ENCODE measurements at regions not wholly inside any gene's neighbourhood (a gene's known extent, or its start where the extent isn't known, plus 50 kb on each side); places are given as distances from the start of the nearest gene placed in this dataset.

DNA sequence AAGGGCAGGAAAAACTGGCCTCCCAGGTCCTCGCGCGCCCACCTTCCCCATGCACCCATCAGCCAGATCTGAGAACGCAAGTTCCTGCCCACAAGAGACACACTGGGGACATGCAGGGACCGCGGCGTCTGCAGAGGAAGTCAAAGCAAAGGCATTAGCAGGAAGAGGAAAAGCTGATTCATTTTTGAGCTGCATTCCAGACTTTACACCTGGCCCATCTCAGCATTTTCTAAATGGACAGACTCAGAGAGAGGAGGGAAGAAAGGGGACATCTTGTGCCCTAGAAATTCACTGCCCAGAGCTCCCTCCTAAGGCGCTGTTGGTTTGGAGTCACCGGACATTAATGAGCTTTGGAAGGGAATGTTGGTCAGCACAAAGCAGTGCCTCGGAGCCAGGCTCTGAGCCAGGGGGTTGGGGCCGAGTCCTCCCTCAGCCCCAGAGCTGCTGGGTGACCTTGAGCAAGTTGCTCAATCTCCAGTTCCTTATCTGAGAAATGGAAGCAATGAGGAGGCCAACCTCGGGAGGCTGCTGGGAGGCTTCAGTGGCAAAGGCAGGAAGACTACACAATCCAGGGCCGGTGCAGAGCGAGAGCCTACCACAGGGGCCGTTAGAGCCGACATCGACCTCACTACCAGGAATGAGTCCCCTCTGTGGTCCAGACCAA, 150.5 kb upstream of the IQSEC1 start:
- no peak for DNase-seq

GRCh38 chr3:13222891-13223573, 149.8 kb upstream of the IQSEC1 start:
- DNase-seq: no peak

DNA sequence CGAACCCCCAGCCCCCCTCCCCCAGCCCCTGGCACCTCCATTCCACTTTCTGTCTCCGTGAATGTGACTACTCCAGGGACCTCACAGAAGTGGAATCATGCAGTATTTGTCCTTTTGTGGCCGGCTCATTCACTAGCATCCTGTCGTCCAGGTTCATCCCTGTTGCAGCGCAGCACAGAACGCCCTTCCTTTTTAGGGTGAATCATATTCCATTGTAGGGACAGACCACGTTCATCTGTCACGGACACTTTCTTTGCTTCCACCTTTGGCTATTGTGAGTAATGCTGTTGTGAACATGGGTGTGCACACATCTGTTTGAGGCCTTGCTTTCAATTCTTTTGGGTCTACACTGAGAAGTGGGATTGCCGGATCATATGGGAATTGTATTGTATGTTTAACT, 148.9 kb upstream of the IQSEC1 start:
- no peak for DNase-seq

DNA sequence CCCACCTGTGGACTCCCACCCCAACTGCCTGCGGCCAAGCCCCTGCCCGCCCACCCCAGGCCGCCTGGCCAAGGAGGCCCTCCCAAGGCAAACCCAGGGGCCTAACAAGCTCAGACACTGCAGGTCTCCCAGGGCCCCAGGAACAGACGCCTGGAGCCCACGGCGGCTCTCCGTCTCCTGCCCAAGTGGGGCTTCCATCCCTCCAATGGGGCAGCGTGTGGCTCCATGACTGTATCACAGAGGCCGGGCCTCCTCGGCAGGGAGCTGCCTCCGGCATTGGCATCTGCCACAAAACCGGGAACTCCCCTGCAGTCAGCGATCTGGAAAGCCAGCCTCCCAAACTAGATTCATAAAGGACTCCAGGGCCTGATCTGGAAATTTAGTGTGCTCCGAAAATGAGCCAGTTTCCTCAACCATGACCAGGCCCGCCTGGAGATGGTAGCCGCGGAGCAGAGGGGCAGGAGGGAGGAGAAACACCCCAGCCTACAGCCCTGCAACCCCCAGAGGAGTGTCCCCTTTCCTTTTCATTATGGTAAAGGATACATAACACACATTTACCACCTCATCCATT, 148.3 kb upstream of the IQSEC1 start:
- DNase-seq: no peak

GRCh38 chr3:13220991-13221390, 147.8 kb upstream of the IQSEC1 start:
- DNase-seq: no peak

DNA sequence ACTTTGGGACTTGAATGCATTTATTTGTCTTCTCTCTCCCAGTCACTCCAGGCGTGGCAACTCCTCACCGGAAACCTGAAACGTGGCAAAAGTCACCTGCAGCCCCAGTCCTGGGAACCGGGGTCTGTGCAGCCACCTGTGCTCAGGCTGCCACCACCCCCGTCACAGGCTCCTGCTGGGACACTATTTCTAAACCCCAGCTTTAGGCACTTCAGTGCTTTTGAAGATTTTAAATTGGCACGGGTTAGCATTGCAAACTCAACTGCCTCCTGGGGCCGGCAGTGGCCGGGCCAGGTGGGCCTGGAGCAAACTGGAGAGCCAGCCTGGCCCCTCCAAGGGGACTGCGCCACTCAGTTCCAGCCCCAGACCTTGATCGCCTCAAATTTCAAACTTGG, 146.7 kb upstream of the IQSEC1 start:
- DNase-seq: no peak

DNA sequence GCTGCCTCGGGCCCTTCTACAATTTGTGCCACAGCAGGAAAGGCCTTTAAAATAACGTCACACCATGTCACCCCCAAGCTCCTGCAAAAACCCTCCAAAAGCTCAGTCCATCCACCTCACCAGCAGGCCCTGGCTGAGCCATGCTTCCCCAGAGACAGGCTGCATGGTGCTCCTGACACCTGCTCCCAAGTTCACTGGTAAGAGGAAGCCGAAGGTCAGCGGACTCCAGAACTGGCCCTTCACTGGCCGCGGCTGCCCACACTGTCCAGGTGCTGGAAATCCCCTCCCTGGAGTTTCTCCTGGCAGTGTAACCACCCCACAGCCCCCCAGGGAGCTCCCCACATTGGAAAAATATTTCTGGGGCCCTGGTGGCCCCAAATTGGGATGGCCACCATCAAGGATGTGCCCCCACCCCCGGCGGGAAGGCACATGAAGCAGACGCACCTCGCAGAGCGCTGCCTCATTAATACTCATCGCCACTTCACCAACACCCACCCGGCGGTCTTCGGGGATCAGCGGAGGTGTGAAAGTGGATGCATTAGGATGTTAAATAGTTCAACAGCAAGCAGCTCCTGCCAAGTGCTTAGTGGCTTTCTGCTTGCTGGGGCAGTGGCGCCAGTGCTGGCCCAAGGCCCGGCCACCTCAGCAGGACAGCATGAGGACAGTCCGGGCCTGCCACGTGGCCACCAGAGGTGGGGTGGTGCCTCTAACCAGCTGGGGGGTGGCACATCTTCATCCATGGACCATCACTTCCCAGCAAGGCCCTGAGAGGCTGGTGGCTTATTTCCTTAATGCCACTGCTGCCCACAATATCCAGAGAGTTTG, 146.1 kb upstream of the IQSEC1 start:
- DNase-seq: no peak

DNA sequence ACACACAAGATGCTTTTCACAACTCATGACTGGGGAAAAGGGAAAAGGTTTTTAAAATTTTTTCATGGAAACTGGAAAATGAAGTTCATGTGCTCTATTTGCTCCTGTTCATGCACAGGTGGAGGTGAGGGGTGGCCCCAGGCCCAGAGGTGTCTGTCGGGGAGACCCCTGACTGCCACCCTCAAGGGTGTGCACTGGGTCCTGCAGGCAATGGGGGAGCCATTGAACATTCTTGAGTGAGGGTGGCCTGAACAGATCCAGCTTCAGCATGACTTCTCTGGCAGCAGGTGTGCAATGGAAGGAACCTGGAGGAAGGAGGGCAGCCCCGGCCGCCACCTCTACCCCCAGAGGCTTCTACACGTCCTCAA, 145.3 kb upstream of the IQSEC1 start:
- DNase-seq: no peak

DNA sequence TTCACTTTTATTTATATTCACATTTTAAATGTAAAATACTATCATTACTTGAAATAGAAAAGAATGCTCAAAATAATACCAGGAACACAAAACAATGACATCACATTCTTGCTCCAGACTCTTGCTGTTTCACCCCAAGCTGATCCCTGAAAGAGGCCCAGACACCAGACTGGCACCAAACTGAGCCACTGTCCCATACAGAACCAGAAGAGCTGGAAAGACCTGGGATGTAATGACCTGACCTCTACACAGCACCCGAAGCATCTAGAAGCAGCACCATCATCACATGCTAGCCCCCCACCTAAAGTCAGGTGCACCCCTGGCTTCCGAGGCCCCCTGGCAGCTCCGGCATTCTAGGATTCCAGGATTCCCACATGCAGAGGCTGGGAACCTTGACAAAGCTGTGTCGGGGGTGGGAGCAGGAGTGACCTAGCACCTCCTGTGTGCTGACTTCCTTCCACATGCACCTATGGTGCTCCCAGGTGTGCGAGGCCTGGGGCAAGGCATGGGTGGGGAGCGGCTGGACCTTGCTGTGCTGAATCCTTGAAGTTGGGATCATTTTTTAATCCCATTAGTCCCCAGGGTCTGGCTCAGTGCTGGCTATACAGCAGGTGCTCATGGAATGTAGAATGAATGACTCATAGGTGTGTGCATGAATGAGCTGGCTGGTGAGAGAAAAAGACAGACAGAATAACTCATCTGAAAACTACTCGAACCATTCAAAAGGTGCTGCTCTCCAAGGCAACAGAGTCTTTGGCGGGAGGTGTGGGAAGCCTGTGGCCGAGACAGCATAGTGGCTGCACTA, 144.7 kb upstream of the IQSEC1 start:
- no peak for DNase-seq

- no peak for DNase-seq
Measured at GRCh38 chr3:13217253-13217652, 144.0 kb upstream of the IQSEC1 start.

DNA sequence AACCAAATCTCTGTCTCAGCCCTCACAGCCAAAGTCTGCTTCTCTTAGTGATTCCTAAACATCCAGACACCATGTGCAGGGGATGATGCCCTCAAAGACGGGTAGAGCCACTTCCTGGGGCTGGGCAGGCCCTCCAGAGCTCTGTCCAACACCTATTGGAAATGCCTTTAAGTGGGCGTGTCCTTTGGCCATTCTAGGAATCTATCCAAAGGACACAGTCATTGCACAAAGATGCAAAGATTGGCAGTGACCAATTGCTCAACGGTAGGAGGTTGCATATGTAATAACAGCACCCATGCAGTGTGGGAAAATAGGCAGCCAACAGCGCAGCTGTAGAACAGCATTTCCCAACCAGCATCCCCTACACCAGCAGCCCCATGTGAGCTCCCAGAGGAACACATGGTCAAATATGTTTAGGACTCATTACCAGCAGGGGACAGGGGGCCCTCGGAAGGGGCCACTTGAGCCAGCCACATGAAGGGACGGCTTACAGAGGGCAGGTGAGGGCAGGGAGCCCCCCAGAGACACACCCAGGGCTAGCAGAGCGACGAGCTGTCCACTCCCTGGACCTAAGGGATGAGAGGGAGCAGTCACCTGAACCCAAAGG, 142.8 kb upstream of the IQSEC1 start:
- no peak for DNase-seq

- no peak for DNase-seq
Measured at GRCh38 chr3:13214847-13215472, 141.7 kb upstream of the IQSEC1 start.

GRCh38 chr3:13213911-13214846, 140.9 kb upstream of the IQSEC1 start:
- DNase-seq: no peak

DNA sequence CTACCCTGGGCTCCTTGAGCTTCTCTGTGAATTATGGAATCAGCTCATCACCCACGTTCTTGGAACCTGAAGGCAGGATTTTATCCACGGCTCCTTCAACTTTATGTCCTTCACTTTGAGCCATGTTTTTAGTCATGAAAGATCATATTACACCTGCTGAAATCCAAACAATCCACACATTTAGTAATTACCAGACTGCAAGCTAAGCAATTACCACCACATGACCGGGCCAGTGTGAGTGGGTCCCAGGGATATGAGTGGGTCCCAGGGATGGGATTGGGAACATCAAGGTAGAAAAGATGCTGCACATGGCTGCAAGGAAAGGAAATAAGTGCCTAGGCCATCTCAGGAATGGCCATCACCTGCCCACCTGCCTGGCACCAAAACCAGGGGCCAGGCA, 140.3 kb upstream of the IQSEC1 start:
- no peak for DNase-seq

GRCh38 chr3:13211605-13212210, 138.5 kb upstream of the IQSEC1 start:
- DNase-seq: no peak

- DNase-seq: no peak
Measured at GRCh38 chr3:13210221-13210975, 137.2 kb upstream of the IQSEC1 start.

GRCh38 chr3:13209634-13209997, 136.4 kb upstream of the IQSEC1 start:
- DNase-seq: no peak

DNA sequence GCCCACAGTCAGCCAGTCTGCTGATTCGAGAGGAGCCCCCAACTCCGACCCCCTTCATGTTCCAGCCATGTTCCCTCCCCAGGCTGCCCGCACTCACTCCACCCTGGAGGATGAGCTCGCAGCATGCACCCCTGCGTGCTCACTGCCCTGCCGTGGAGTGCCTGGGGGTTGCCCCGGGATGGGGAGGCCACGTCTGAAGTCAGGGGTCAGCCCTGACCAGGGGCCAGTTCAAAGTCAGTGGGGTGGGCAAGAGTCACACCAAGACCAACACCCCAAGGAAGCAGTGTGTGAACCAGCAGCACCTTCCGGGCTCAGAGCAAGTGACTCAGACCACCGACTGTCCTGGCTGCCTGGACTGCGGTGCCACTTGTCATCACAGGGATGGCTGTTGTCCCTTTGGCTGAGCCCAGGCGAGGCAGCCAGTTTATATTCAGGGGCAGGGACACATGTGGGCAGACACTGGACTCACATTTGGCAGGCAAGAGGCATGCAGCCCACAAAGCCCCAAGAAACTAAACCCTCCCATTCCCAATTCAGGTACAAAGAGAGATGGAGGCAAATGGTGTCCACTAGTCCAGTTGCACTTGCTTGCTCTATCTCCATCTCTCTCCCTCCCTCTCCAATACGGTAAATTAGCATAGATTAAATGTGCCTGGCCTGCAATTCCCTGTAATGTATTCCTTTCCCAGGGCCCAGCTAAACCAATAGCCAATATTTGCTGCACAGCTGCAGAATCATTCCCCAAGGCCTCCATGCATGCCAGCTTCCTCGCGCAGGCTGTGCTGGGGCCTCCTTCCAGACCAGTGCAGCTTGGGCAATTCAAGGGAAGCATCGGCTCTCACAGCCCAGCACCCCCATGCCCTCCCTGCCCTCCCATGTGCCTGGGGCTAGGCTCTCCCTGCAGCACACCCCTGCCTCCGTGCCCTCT, 135.7 kb upstream of the IQSEC1 start:
- no peak for DNase-seq
